ENCODE measurements at regions not wholly inside any gene's neighbourhood (a gene's known extent, or its start where the extent isn't known, plus 50 kb on each side); places are given as distances from the start of the nearest gene placed in this dataset.
A peak's percentile ranks its signal among the peaks of the same experiment; 100 is the strongest.

DNA sequence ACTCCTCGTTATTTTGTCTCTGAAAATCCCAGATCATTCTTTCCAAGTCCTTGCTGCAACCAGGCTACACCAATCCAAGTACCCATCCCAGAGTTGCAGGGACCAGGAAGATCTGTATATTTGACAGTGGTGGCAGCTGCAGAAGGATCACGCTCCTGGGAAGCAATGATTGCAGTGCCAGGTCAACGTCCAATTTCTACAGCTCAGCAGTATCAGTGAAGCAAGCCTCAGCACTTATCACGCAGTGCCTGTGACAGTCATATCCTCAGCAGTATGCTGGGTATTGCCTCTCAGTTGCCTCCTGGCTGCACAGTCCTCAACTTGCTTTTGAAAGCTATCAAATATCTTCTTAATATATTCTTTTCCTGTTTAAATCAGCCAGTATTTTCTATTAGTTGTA, 66.7 kb downstream of the BARHL2 start:
- DNase-seq (no peak), ATAC-seq (ENCODE audit: low FRiP score) (no peak)
- no peak overlapping the region for H3K27ac ChIP-seq (ENCODE audit: low read depth in 1 of 2, low read length in 2 of 2)
- no peaks in the 10 kb centered on the region for H3K9me3 ChIP-seq (ENCODE audit: control insufficient read depth, low read length)
- no peaks in the 10 kb centered on the region for H3K36me3 ChIP-seq (ENCODE audit: control insufficient read depth in 1 of 2, insufficient read depth in 2 of 2, low read length in 1 of 2)
- H3K4me1 ChIP-seq (ENCODE audit: control insufficient read depth in 1 of 2, insufficient read depth in 2 of 2, low read length in 2 of 2), result no peaks in the 10 kb centered on the region
- intact Hi-C loops (cut with DNase I), result no loop called here
- H3K4me3 ChIP-seq (ENCODE audit: low read length in 2 of 2), result no peak overlapping the region
- H3K27me3 ChIP-seq (ENCODE audit: control insufficient read depth in 1 of 2, insufficient read depth in 2 of 2, low read length in 1 of 2), result peaks cover 0 to 2% of the 10 kb centered on the region in 2 donors
- 71 to 73% methylated on average over 4 of the region's 4 CpGs for WGBS, 2 donors

DNA sequence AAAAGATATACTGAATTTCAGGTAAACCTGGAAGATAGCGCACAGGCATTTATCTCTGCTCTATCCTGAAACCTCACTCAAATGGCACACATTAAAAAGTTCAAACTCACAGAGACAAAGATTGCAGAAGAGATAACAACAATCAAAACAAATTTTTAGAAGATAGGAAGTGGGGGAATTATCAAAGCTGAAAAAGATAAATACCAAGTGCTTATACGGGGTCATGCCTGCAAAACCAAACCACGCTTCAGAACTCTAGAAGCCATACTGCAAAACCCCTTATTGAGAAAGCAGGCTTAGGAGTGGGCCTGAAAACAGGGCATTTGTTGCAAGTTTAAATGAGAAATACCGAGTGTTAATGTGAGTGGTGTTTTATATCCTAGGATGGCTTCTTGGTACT, 76.8 kb downstream of the BARHL2 start:
- H3K36me3 ChIP-seq (ENCODE audit: control insufficient read depth in 1 of 2, insufficient read depth in 2 of 2, low read length in 1 of 2), result no peaks in the 10 kb centered on the region
- no peaks in the 10 kb centered on the region for H3K4me1 ChIP-seq (ENCODE audit: control insufficient read depth in 1 of 2, insufficient read depth in 2 of 2, low read length in 2 of 2)
- no peak overlapping the region for H3K4me3 ChIP-seq (ENCODE audit: low read length in 2 of 2)
- no peaks in the 10 kb centered on the region for H3K27me3 ChIP-seq (ENCODE audit: control insufficient read depth in 1 of 2, insufficient read depth in 2 of 2, low read length in 1 of 2)
- DNase-seq, result no peak
- H3K27ac ChIP-seq (ENCODE audit: low read depth in 1 of 2, low read length in 2 of 2), result no peak overlapping the region
- intact Hi-C loops (cut with DNase I), result no loop called here
- 79 to 81% methylated on average over 4 of the region's 4 CpGs for WGBS, 2 donors
- no peak for ATAC-seq (ENCODE audit: low FRiP score)
- no peaks in the 10 kb centered on the region for H3K9me3 ChIP-seq (ENCODE audit: control insufficient read depth, low read length)

DNA sequence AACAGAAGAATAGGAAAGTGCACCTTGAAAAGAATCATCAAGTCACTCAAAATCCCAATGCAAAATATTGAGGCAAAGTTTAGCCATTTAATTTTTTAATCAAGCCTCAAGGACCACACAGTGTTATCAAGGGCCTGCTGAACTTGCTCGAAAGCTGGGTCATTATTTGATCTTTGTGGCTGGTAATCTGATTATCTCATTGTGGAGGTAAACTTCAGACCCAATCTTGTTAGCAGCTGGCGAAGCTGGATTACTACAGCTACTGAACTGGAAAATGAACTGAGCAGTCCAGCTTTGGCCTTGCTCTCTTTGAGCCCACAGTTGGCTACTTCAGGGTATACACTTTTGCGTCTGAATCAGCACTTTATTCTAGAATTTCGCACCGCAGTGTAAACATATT, 94.4 kb downstream of the BARHL2 start:
- ATAC-seq (ENCODE audit: low FRiP score) (no peak), DNase-seq (no peak)
- H3K36me3 ChIP-seq (ENCODE audit: control insufficient read depth in 1 of 2, insufficient read depth in 2 of 2, low read length in 1 of 2), result no peaks in the 10 kb centered on the region
- no peaks in the 10 kb centered on the region for H3K9me3 ChIP-seq (ENCODE audit: control insufficient read depth, low read length)
- H3K4me1 ChIP-seq (ENCODE audit: control insufficient read depth in 1 of 2, insufficient read depth in 2 of 2, low read length in 2 of 2), result no peaks in the 10 kb centered on the region
- H3K27ac ChIP-seq (ENCODE audit: low read depth in 1 of 2, low read length in 2 of 2), result no peak overlapping the region
- H3K27me3 ChIP-seq (ENCODE audit: control insufficient read depth in 1 of 2, insufficient read depth in 2 of 2, low read length in 1 of 2), result no peaks in the 10 kb centered on the region
- 89 to 90% methylated on average over 5 of the region's 5 CpGs for WGBS, 2 donors
- intact Hi-C loops (cut with DNase I), result no loop called here
- H3K4me3 ChIP-seq (ENCODE audit: low read length in 2 of 2), result no peak overlapping the region

DNA sequence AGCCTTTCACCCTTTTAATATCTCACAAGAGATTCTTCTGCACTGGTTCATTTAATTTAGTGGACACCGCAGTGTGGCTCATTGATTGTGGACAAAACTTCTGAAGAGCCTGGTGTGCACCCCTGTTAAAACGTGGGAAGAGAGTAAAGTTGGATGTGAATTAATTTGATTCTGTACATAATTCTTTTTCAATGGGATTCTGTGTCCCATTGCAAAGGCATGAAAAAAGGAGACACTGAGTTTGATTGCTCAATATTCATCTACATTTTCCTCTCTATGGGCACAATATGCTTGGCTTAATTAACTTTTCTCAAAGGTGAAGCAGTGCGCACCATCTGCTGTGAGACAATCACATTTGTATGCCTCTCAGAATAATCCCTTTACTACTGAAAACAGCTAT, 95.1 kb downstream of the BARHL2 start:
- intact Hi-C loops (cut with DNase I), result no loop called here
- 87% methylated on average over 3 of the region's 3 CpGs for WGBS, 2 donors
- no peak overlapping the region for H3K27ac ChIP-seq (ENCODE audit: low read depth in 1 of 2, low read length in 2 of 2)

DNA sequence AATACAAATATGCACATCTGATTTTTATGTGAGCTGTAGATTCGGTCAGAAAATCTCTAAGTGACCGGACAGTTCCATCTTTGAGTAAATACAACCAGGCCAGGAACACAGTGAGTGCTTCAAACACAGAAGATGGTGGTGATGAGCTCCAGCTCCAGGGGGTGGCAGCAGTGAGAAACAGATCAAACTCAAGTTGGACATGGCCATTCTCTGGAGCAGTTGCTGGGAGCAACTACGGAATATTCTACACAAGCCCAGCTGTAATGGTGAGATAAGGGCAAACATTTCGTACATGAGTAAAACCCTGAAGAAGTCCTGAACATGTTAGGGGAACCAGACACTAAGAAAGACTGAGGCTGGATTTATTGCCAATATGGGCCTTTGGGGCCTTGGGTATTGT, 100.7 kb downstream of the BARHL2 start:
- Histone ChIP-seq H3K27me3 (ENCODE audit: control insufficient read depth in 1 of 2, insufficient read depth in 2 of 2, low read length in 1 of 2) (no peaks in the 10 kb centered on the region), H3K4me3 (ENCODE audit: low read length in 2 of 2) (no peak overlapping the region), H3K36me3 (ENCODE audit: control insufficient read depth in 1 of 2, insufficient read depth in 2 of 2, low read length in 1 of 2) (no peaks in the 10 kb centered on the region), H3K27ac (ENCODE audit: low read depth in 1 of 2, low read length in 2 of 2) (no peak overlapping the region), H3K4me1 (ENCODE audit: control insufficient read depth in 1 of 2, insufficient read depth in 2 of 2, low read length in 2 of 2) (peaks cover 2% of the 10 kb centered on the region in 2 donors), H3K9me3 (ENCODE audit: control insufficient read depth, low read length) (no peaks in the 10 kb centered on the region)
- intact Hi-C loops (cut with DNase I), result no loop called here
- no peak for DNase-seq
- ATAC-seq (ENCODE audit: low FRiP score), result no peak
- 71 to 75% methylated on average over 4 of the region's 4 CpGs for WGBS, 2 donors

More for the DNA sequence above, 95.1 kb downstream of the BARHL2 start:
- Histone ChIP-seq H3K27me3 (ENCODE audit: control insufficient read depth in 1 of 2, insufficient read depth in 2 of 2, low read length in 1 of 2) (no peaks in the 10 kb centered on the region), H3K4me3 (ENCODE audit: low read length in 2 of 2) (no peak overlapping the region), H3K4me1 (ENCODE audit: control insufficient read depth in 1 of 2, insufficient read depth in 2 of 2, low read length in 2 of 2) (no peaks in the 10 kb centered on the region), H3K36me3 (ENCODE audit: control insufficient read depth in 1 of 2, insufficient read depth in 2 of 2, low read length in 1 of 2) (no peaks in the 10 kb centered on the region), H3K9me3 (ENCODE audit: control insufficient read depth, low read length) (no peaks in the 10 kb centered on the region)
- ATAC-seq (ENCODE audit: low FRiP score) (no peak), DNase-seq (no peak)

DNA sequence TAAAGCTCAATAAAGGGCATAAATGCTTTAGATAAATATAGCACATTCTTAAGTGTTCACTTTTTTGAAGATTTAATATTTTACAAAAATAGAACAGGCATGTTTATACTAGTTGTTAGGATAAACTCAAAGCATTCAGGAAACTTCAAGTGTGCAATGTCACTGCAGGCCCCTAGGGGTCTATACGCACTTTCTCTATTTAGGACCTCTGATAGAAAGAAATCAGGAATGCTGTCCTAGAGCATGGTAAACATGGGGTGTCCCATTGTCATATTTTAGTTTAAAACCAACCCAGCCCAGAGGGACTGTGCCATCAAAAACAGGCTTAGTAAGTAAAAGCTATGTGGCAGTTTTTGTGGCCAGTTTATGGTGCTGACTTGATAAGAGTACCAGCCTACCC, 102.2 kb downstream of the BARHL2 start:
- no peaks in the 10 kb centered on the region for H3K27me3 ChIP-seq (ENCODE audit: control insufficient read depth in 1 of 2, insufficient read depth in 2 of 2, low read length in 1 of 2)
- no peak overlapping the region for H3K4me3 ChIP-seq (ENCODE audit: low read length in 2 of 2)
- peaks cover 2% of the 10 kb centered on the region in 2 donors for H3K4me1 ChIP-seq (ENCODE audit: control insufficient read depth in 1 of 2, insufficient read depth in 2 of 2, low read length in 2 of 2)
- intact Hi-C loops (cut with DNase I), result no loop called here
- H3K9me3 ChIP-seq (ENCODE audit: control insufficient read depth, low read length), result no peaks in the 10 kb centered on the region
- WGBS, 2 donors, result 7 to 10% methylated on average over 1 of the region's 1 CpG
- ATAC-seq (ENCODE audit: low FRiP score), result peak; percentile 29
- no peaks in the 10 kb centered on the region for H3K36me3 ChIP-seq (ENCODE audit: control insufficient read depth in 1 of 2, insufficient read depth in 2 of 2, low read length in 1 of 2)
- DNase-seq, result no peak
- no peak overlapping the region for H3K27ac ChIP-seq (ENCODE audit: low read depth in 1 of 2, low read length in 2 of 2)

DNA sequence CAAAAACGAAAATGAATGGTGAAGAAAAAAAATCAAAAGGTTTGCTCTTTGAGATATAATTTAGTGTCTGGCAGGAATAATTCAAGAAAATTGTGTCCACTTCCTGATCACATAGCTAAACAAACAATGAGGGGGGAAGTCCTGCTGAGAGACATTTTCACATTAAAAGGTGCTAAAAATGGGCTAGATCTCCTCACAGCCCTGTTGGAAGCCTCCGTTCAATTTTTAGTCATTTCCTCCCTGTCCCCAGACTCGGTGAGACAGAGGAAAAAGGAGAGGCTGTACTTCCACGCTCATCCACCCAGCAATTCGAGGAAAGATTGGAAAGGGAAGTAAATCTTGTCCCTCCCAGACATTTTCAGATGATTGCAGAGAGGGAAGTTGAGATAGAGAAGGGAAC, 103.7 kb downstream of the BARHL2 start:
- no peak overlapping the region for H3K4me3 ChIP-seq (ENCODE audit: low read length in 2 of 2)
- H3K9me3 ChIP-seq (ENCODE audit: control insufficient read depth, low read length), result no peaks in the 10 kb centered on the region
- ATAC-seq (ENCODE audit: low FRiP score) (no peak), DNase-seq (no peak)
- H3K27me3 ChIP-seq (ENCODE audit: control insufficient read depth in 1 of 2, insufficient read depth in 2 of 2, low read length in 1 of 2), result no peaks in the 10 kb centered on the region
- H3K27ac ChIP-seq (ENCODE audit: low read depth in 1 of 2, low read length in 2 of 2), result no peak overlapping the region
- WGBS, 2 donors, result 56 to 62% methylated on average over 5 of the region's 5 CpGs
- intact Hi-C loops (cut with DNase I), result no loop called here
- peaks cover 2% of the 10 kb centered on the region in 2 donors for H3K4me1 ChIP-seq (ENCODE audit: control insufficient read depth in 1 of 2, insufficient read depth in 2 of 2, low read length in 2 of 2)
- no peaks in the 10 kb centered on the region for H3K36me3 ChIP-seq (ENCODE audit: control insufficient read depth in 1 of 2, insufficient read depth in 2 of 2, low read length in 1 of 2)

DNA sequence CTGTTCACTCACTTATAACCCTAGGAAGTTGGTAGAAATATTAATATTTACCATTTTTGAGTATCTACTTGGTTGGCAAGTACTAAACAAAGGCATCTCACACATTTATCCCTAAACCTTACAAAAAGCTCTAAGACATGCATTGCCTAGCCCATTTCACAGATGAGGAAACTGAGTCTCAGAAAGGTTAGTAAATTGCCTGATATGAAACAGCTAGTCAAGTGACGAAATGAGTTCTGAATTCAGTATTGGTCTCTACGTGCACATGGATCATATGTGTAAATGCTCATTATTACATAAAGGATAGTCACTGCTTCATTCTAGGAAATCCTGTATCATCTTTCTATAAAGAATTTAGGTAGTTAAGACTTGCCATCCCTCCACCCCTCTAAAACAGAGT, 105.1 kb downstream of the BARHL2 start:
- H3K4me3 ChIP-seq (ENCODE audit: low read length in 2 of 2), result no peak overlapping the region
- H3K36me3 ChIP-seq (ENCODE audit: control insufficient read depth in 1 of 2, insufficient read depth in 2 of 2, low read length in 1 of 2), result no peaks in the 10 kb centered on the region
- 97% methylated on average over 2 of the region's 2 CpGs for WGBS, 2 donors
- no peaks in the 10 kb centered on the region for H3K9me3 ChIP-seq (ENCODE audit: control insufficient read depth, low read length)
- no peaks in the 10 kb centered on the region for H3K27me3 ChIP-seq (ENCODE audit: control insufficient read depth in 1 of 2, insufficient read depth in 2 of 2, low read length in 1 of 2)
- ATAC-seq (ENCODE audit: low FRiP score) (no peak), DNase-seq (no peak)
- H3K4me1 ChIP-seq (ENCODE audit: control insufficient read depth in 1 of 2, insufficient read depth in 2 of 2, low read length in 2 of 2), result peaks cover 2% of the 10 kb centered on the region in 2 donors
- intact Hi-C loops (cut with DNase I), result no loop called here
- no peak overlapping the region for H3K27ac ChIP-seq (ENCODE audit: low read depth in 1 of 2, low read length in 2 of 2)

DNA sequence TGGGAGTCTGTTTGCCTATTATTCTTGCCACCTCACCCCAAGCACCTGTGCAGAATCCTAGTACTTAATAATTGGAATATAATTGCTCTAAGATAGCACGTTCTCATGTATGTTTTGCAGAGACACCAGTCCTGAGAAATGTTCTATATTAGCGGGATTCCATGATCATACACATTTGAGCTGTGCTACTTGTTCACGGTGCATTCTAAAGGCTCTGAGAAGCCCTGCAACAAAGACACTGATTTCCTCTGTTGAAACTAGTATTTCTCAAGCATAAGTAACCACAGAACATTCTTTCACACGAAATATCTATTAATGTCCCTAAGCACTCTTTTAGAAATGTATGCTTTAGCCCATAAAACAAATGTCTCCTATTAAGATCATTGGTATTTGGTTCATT, 109.4 kb downstream of the BARHL2 start:
- Histone ChIP-seq H3K4me3 (ENCODE audit: low read length in 2 of 2) (no peak overlapping the region), H3K27ac (ENCODE audit: low read depth in 1 of 2, low read length in 2 of 2) (no peak overlapping the region), H3K9me3 (ENCODE audit: control insufficient read depth, low read length) (no peaks in the 10 kb centered on the region), H3K36me3 (ENCODE audit: control insufficient read depth in 1 of 2, insufficient read depth in 2 of 2, low read length in 1 of 2) (no peaks in the 10 kb centered on the region), H3K4me1 (ENCODE audit: control insufficient read depth in 1 of 2, insufficient read depth in 2 of 2, low read length in 2 of 2) (no peaks in the 10 kb centered on the region), H3K27me3 (ENCODE audit: control insufficient read depth in 1 of 2, insufficient read depth in 2 of 2, low read length in 1 of 2) (no peaks in the 10 kb centered on the region)
- DNase-seq (no peak), ATAC-seq (ENCODE audit: low FRiP score) (no peak)
- 85 to 86% methylated on average over 4 of the region's 4 CpGs for WGBS, 2 donors
- intact Hi-C loops (cut with DNase I), result no loop called here

All from aorta (tissue), 5 donors.